H1 (cell line): ENCODE measurements at regions not wholly inside any gene's neighbourhood (a gene's known extent, or its start where the extent isn't known, plus 50 kb on each side); places are given as distances from the start of the nearest gene placed in this dataset.

Experiments used
- CREB1 ChIP-seq: IDR thresholded peaks from 2 replicates; pipeline ENCODE4 v1.6.1; 2012; ENCODE audit warnings: inconsistent platforms
- EGR1 ChIP-seq: IDR thresholded peaks from 2 replicates; pipeline ENCODE4 v1.6.1; 2011; ENCODE audit warnings: low read depth, low read length, borderline replicate concordance
- POLR2A ChIP-seq, 2 experiments: IDR thresholded peaks; 1 replicate in 1 of 2; 2 replicates in 1 of 2; pipeline ENCODE4 v1.6.1; 2011; ENCODE audit warnings: low read depth in 2 of 2, low read length in 2 of 2, mild to moderate bottlenecking in 2 of 2; ENCODE audit errors: control extremely low read depth in 1 of 2
- RAD21 ChIP-seq, 2 experiments: IDR thresholded peaks in 1 of 2; conservative IDR thresholded peaks in 1 of 2; 2 replicates each; pipeline ENCODE4 v1.6.1; 2011; ENCODE audit warnings: low read depth in 2 of 2, low read length in 2 of 2, improper control_type of control experiment in 1 of 2, inconsistent platforms in 1 of 2, mild to moderate bottlenecking in 1 of 2, moderate library complexity in 1 of 2
- TF ChIP-seq, protein P1 (sequence below), 3 experiments: IDR thresholded peaks; 1 replicate in 2 of 3; 2 replicates in 1 of 3; pipeline versions ENCODE4 v1.5.1 to v1.6.1; 2011; ENCODE audit warnings: low read length in 3 of 3, mild to moderate bottlenecking in 3 of 3, inconsistent platforms in 2 of 3, low read depth in 1 of 3, moderate library complexity in 1 of 3; ENCODE audit not compliant: insufficient read depth in 1 of 3; ENCODE audit errors: control extremely low read depth in 1 of 3

GRCh38 chr9:16291921-16292320, 578.5 kb downstream of the BNC2 start:
- TF ChIP-seq RAD21 (IDR thresholded peaks at IDR 0.05 in 1 of 2, conservative IDR thresholded peaks at IDR 0.05 in 1 of 2; ENCODE audit: low read depth in 2 of 2, low read length in 2 of 2) (no peak), POLR2A (IDR thresholded peaks at IDR 0.05; ENCODE audit: control extremely low read depth in 1 of 2, low read depth in 2 of 2, low read length in 2 of 2) (no peak), CREB1 (no peak), EGR1 (no peak)
- TF ChIP-seq, protein P1, sequence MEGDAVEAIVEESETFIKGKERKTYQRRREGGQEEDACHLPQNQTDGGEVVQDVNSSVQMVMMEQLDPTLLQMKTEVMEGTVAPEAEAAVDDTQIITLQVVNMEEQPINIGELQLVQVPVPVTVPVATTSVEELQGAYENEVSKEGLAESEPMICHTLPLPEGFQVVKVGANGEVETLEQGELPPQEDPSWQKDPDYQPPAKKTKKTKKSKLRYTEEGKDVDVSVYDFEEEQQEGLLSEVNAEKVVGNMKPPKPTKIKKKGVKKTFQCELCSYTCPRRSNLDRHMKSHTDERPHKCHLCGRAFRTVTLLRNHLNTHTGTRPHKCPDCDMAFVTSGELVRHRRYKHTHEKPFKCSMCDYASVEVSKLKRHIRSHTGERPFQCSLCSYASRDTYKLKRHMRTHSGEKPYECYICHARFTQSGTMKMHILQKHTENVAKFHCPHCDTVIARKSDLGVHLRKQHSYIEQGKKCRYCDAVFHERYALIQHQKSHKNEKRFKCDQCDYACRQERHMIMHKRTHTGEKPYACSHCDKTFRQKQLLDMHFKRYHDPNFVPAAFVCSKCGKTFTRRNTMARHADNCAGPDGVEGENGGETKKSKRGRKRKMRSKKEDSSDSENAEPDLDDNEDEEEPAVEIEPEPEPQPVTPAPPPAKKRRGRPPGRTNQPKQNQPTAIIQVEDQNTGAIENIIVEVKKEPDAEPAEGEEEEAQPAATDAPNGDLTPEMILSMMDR (IDR thresholded peaks at IDR 0.05; ENCODE audit: control extremely low read depth in 1 of 3, insufficient read depth in 1 of 3, low read depth in 1 of 3, low read length in 3 of 3): no peak
